Left lung (tissue), 4 donors: ENCODE measurements at regions not wholly inside any gene's neighbourhood (a gene's known extent, or its start where the extent isn't known, plus 50 kb on each side); places are given as distances from the start of the nearest gene placed in this dataset.

Source experiments
- ATAC-seq: fragments of 200-7000 bp; cut with Tn5 transposase; one replicate; pipeline ENCODE4 v1.9.1; 2020; ENCODE audit warnings: moderate library complexity
- DNase-seq, 4 donors: peaks; one replicate each; pipeline ENCODE4 v3.0.0-alpha.2; 2013 to 2020
- H3K27ac ChIP-seq, 2 donors: fragments of 200-600 bp; sonication (generic) in 1 of 2; one replicate each; pipeline versions ENCODE4 v1.5.0 to v1.8.0; 2020 to 2021
- H3K27me3 ChIP-seq, 2 donors: fragments of 200-600 bp; sonication (generic) in 1 of 2; one replicate each; pipeline versions ENCODE4 v1.5.0 to v1.8.0; 2020 to 2021
- H3K36me3 ChIP-seq, 2 donors: fragments of 200-600 bp; sonication (generic) in 1 of 2; one replicate each; pipeline versions ENCODE4 v1.5.0 to v1.8.0; 2020 to 2021
- H3K4me1 ChIP-seq, 2 donors: fragments of 200-600 bp; one replicate each; pipeline ENCODE4 v1.8.0; 2021
- H3K4me3 ChIP-seq, 2 donors: fragments of 200-600 bp; sonication (generic) in 1 of 2; one replicate each; pipeline versions ENCODE4 v1.5.0 to v1.8.0; 2020 to 2021; ENCODE audit warnings: mild to moderate bottlenecking in 1 of 2
- H3K9me3 ChIP-seq, 2 donors: fragments of 200-600 bp; sonication (generic) in 1 of 2; one replicate each; pipeline versions ENCODE4 v1.5.0 to v1.8.0; 2020 to 2021
- CTCF ChIP-seq, 2 donors: fragments of 200-600 bp; sonication (generic) in 1 of 2; IDR thresholded peaks; one replicate each; pipeline versions ENCODE4 v1.5.0 to v1.8.0; 2021; ENCODE audit warnings: antibody characterized with exemption in 2 of 2
- intact Hi-C, 2 donors: fragments of 100-400 bp; cut with DNase I; formaldehyde crosslinking; loops; one replicate each; pipeline versions ENCODE4 v1.11.2 to v1.14.2; 2022
- donor health status: DM: no; HTN: yes; CAD: no.
- donor health status: DM: no; HTN: no; CAD: no.

GRCh38 chr12:127742231-127742630 is 524.7 kb upstream of the TMEM132C start:
- no peak overlapping the region for H3K4me3 ChIP-seq
- peaks cover 0 to 3% of the 10 kb centered on the region in 2 donors for H3K9me3 ChIP-seq
- H3K36me3 ChIP-seq, result no peaks in the 10 kb centered on the region
- DNase-seq, result no peak
- H3K4me1 ChIP-seq, result no peaks in the 10 kb centered on the region
- intact Hi-C loops, result no loop called here
- H3K27me3 ChIP-seq, result no peaks in the 10 kb centered on the region
- ATAC-seq, result no peak
- no peak overlapping the region for H3K27ac ChIP-seq
- no peak for TF ChIP-seq CTCF (IDR thresholded peaks at IDR 0.05)

GRCh38 chr12:127745469-127746212 is 521.3 kb upstream of the TMEM132C start:
- no peaks in the 10 kb centered on the region for H3K36me3 ChIP-seq
- TF ChIP-seq CTCF (IDR thresholded peaks at IDR 0.05), result no peak
- ATAC-seq (no peak), DNase-seq (no peak)
- peaks cover 0 to 2% of the 10 kb centered on the region in 2 donors for H3K9me3 ChIP-seq
- H3K4me1 ChIP-seq, result no peaks in the 10 kb centered on the region
- intact Hi-C loops, result no loop called here
- H3K27ac ChIP-seq, result no peak overlapping the region
- no peaks in the 10 kb centered on the region for H3K27me3 ChIP-seq
- H3K4me3 ChIP-seq, result no peak overlapping the region

- ATAC-seq (no peak), DNase-seq (no peak)
- H3K36me3 ChIP-seq, result no peaks in the 10 kb centered on the region
- H3K27me3 ChIP-seq, result peaks cover 0 to 6% of the 10 kb centered on the region in 2 donors
- peaks cover 0 to 2% of the 10 kb centered on the region in 2 donors for H3K9me3 ChIP-seq
- no peak overlapping the region for H3K4me3 ChIP-seq
- intact Hi-C loops, result no loop called here
- TF ChIP-seq CTCF (IDR thresholded peaks at IDR 0.05), result no peak
- H3K27ac ChIP-seq, result no peak overlapping the region
- no peaks in the 10 kb centered on the region for H3K4me1 ChIP-seq
Measured at GRCh38 chr12:127749416-127749815, 517.6 kb upstream of the TMEM132C start.

GRCh38 chr12:127750076-127750840 is 516.7 kb upstream of the TMEM132C start:
- Histone ChIP-seq H3K9me3 (no peaks in the 10 kb centered on the region), H3K4me1 (no peaks in the 10 kb centered on the region), H3K4me3 (no peak overlapping the region), H3K27ac (no peak overlapping the region), H3K36me3 (no peaks in the 10 kb centered on the region), H3K27me3 (peaks cover 0 to 11% of the 10 kb centered on the region in 2 donors)
- ATAC-seq (no peak), DNase-seq (no peak)
- intact Hi-C loops, result no loop called here
- TF ChIP-seq CTCF (IDR thresholded peaks at IDR 0.05), result no peak

- Histone ChIP-seq H3K4me3 (no peak overlapping the region), H3K27ac (no peak overlapping the region), H3K36me3 (no peaks in the 10 kb centered on the region), H3K4me1 (no peaks in the 10 kb centered on the region), H3K27me3 (peaks cover 0 to 11% of the 10 kb centered on the region in 2 donors), H3K9me3 (no peaks in the 10 kb centered on the region)
- intact Hi-C loops, result no loop called here
- DNase-seq, result no peak
- no peak for ATAC-seq
- no peak for TF ChIP-seq CTCF (IDR thresholded peaks at IDR 0.05)
Measured at GRCh38 chr12:127752802-127753201, 514.2 kb upstream of the TMEM132C start.
